GM19351 (cell line): ENCODE measurements at regions not wholly inside any gene's neighbourhood (a gene's known extent, or its start where the extent isn't known, plus 50 kb on each side); places are given as distances from the start of the nearest gene placed in this dataset.
"Not testable (repeated sequence)": the region's sequence is repeated elsewhere in the genome, so short reads cannot be mapped to it uniquely, and the experiment has no call there.

ENCODE experiments used
- ATAC-seq: cut with Tn5 transposase; IDR thresholded peaks from one replicate; pipeline ENCODE4 v1.9.1; 2021; ENCODE audit warnings: mild to moderate bottlenecking, moderate library complexity; ENCODE audit not compliant: unreplicated experiment

- no peak for ATAC-seq
These were observed 293.7 kb downstream of the BCL11A start for GRCh38 chr2:60259781-60260180.

- ATAC-seq, result no peak
These were observed 300.8 kb downstream of the BCL11A start for GRCh38 chr2:60252581-60253150.

- ATAC-seq, result no peak
These were observed 302.2 kb downstream of the BCL11A start for GRCh38 chr2:60251247-60251646.

- no peak for ATAC-seq
These were observed 303.6 kb downstream of the BCL11A start for GRCh38 chr2:60249879-60250278.

GRCh38 chr2:60247471-60247870 is 306.0 kb downstream of the BCL11A start:
- ATAC-seq, result no peak

- ATAC-seq, result no peak
These were observed 306.9 kb downstream of the BCL11A start for GRCh38 chr2:60246583-60246982.

- no peak for ATAC-seq
These were observed 319.0 kb downstream of the BCL11A start for GRCh38 chr2:60234274-60234986.

- ATAC-seq, result no peak
These were observed 322.9 kb downstream of the BCL11A start for GRCh38 chr2:60230596-60230995.

- ATAC-seq, result no peak
These were observed 323.4 kb downstream of the BCL11A start for GRCh38 chr2:60230037-60230436.

GRCh38 chr2:60226943-60227342 is 326.5 kb downstream of the BCL11A start:
- ATAC-seq, result no peak

- no peak for ATAC-seq
These were observed 327.3 kb downstream of the BCL11A start for GRCh38 chr2:60226191-60226590.

GRCh38 chr2:60223859-60224258 is 329.6 kb downstream of the BCL11A start:
- ATAC-seq, result no peak

- ATAC-seq, result no peak
These were observed 332.4 kb downstream of the BCL11A start for GRCh38 chr2:60221098-60221497.

GRCh38 chr2:60219536-60219935 is 333.9 kb downstream of the BCL11A start:
- no peak for ATAC-seq

GRCh38 chr2:60216452-60216995 is 336.9 kb downstream of the BCL11A start:
- no peak for ATAC-seq

- ATAC-seq, result no peak
These were observed 338.0 kb downstream of the BCL11A start for GRCh38 chr2:60215386-60215901.

GRCh38 chr2:60214626-60214875 is 338.9 kb downstream of the BCL11A start:
- ATAC-seq, result no peak

- ATAC-seq, result no peak
These were observed 339.4 kb downstream of the BCL11A start for GRCh38 chr2:60213865-60214625.

GRCh38 chr2:60212181-60212945 is 341.1 kb downstream of the BCL11A start:
- ATAC-seq, result no peak

GRCh38 chr2:60189006-60189405 is 364.4 kb downstream of the BCL11A start:
- ATAC-seq, result not testable (repeated sequence)

GRCh38 chr2:60175290-60175689 is 378.2 kb downstream of the BCL11A start:
- no peak for ATAC-seq
